ENCODE measurements at regions not wholly inside any gene's neighbourhood (a gene's known extent, or its start where the extent isn't known, plus 50 kb on each side); places are given as distances from the start of the nearest gene placed in this dataset.

- WGBS (ENCODE audit: insufficient coverage, low coverage, missing lambda C conversion rate) = 0% methylated on average over 1 of the region's 1 CpG
- Histone ChIP-seq H3K4me1 (replicated peaks in 1 of 2; ENCODE audit: control insufficient read depth in 2 of 2, insufficient read depth in 2 of 2, low read length in 2 of 2) (no peaks in the 10 kb centered on the region), H3K36me3 (ENCODE audit: control insufficient read depth, insufficient read depth, low read length) (no peaks in the 10 kb centered on the region), H3K27ac (ENCODE audit: extremely low read depth, low read depth, low read length) (no peak overlapping the region), H3K27me3 (ENCODE audit: control insufficient read depth in 2 of 2, insufficient read depth in 2 of 2, low read length in 2 of 2) (no peaks in the 10 kb centered on the region), H3K9me1 (ENCODE audit: control insufficient read depth, insufficient read depth, low read length) (no peaks in the 10 kb centered on the region), H3K79me2 (ENCODE audit: control insufficient read depth, insufficient read depth, low read length) (no peaks in the 10 kb centered on the region), H3K9ac (ENCODE audit: insufficient read depth in 1 of 2, low read depth in 2 of 2, low read length in 2 of 2) (no peak overlapping the region), H3K4me2 (ENCODE audit: insufficient read depth, low read length) (no peak overlapping the region), H2AFZ (ENCODE audit: low read depth, low read length) (no peak overlapping the region), H3K4me3 (no peak overlapping the region), H4K20me1 (replicated peaks; ENCODE audit: control insufficient read depth, insufficient read depth, low read length) (no peaks in the 10 kb centered on the region), H3K9me3 (replicated peaks; ENCODE audit: control insufficient read depth, insufficient read depth, low read depth, low read length) (no peaks in the 10 kb centered on the region)
- no peak for FAIRE-seq
- DNase-seq (ENCODE audit: extremely low read depth in 1 of 4, low spot score in 3 of 4) = no peak
- ChIA-PET POLR2A (no interaction called here), CTCF (ENCODE audit: low intra/inter-chr PET ratio) (no interaction called here)
- intact Hi-C loops (cut with micrococcal nuclease) = no loop called here
- ATAC-seq = no peak
- in situ Hi-C loops (cut with MboI) = no loop called here
- BruUV-seq (replicated peaks) = no TSS peak
- TF ChIP-seq PHB2 (IDR thresholded peaks at IDR 0.05; ENCODE audit: low read depth) = no peak
These were observed 640.1 kb upstream of the KLF12 start for GRCh38 chr13:74774264-74774663.

- Histone ChIP-seq H3K9me1 (ENCODE audit: control insufficient read depth, insufficient read depth, low read length) (no peaks in the 10 kb centered on the region), H2AFZ (ENCODE audit: low read depth, low read length) (no peak overlapping the region), H3K79me2 (ENCODE audit: control insufficient read depth, insufficient read depth, low read length) (no peaks in the 10 kb centered on the region), H3K4me3 (no peak overlapping the region), H3K9me3 (replicated peaks; ENCODE audit: control insufficient read depth, insufficient read depth, low read depth, low read length) (no peaks in the 10 kb centered on the region), H3K36me3 (ENCODE audit: control insufficient read depth, insufficient read depth, low read length) (no peaks in the 10 kb centered on the region), H3K27me3 (ENCODE audit: control insufficient read depth in 2 of 2, insufficient read depth in 2 of 2, low read length in 2 of 2) (no peaks in the 10 kb centered on the region), H3K9ac (ENCODE audit: insufficient read depth in 1 of 2, low read depth in 2 of 2, low read length in 2 of 2) (no peak overlapping the region), H3K27ac (ENCODE audit: extremely low read depth, low read depth, low read length) (no peak overlapping the region), H4K20me1 (replicated peaks; ENCODE audit: control insufficient read depth, insufficient read depth, low read length) (no peaks in the 10 kb centered on the region), H3K4me2 (ENCODE audit: insufficient read depth, low read length) (no peak overlapping the region), H3K4me1 (replicated peaks in 1 of 2; ENCODE audit: control insufficient read depth in 2 of 2, insufficient read depth in 2 of 2, low read length in 2 of 2) (no peaks in the 10 kb centered on the region)
- POLR2A ChIA-PET = no interaction called here
- 8% methylated on average over 1 of the region's 1 CpG for WGBS (ENCODE audit: insufficient coverage, low coverage, missing lambda C conversion rate)
- ATAC-seq (no peak), FAIRE-seq (no peak), DNase-seq (ENCODE audit: extremely low read depth in 1 of 4, low spot score in 3 of 4) (no peak)
- no TSS peak for BruUV-seq (replicated peaks)
- intact Hi-C loops (cut with micrococcal nuclease) (no loop called here), in situ Hi-C loops (cut with MboI) (no loop called here)
- CTCF ChIA-PET (ENCODE audit: low intra/inter-chr PET ratio) = no interaction called here
- TF ChIP-seq, protein P1, sequence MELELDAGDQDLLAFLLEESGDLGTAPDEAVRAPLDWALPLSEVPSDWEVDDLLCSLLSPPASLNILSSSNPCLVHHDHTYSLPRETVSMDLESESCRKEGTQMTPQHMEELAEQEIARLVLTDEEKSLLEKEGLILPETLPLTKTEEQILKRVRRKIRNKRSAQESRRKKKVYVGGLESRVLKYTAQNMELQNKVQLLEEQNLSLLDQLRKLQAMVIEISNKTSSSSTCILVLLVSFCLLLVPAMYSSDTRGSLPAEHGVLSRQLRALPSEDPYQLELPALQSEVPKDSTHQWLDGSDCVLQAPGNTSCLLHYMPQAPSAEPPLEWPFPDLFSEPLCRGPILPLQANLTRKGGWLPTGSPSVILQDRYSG (tag; conservative IDR thresholded peaks at IDR 0.05; ENCODE audit: low read depth) = no peak
- TF ChIP-seq RAD51 (IDR thresholded peaks at IDR 0.05; ENCODE audit: borderline replicate concordance, low read depth) (no peak), ZNF174 (CRISPR knock-in tag; IDR thresholded peaks at IDR 0.05) (no peak), ELK1 (CRISPR knock-in tag; IDR thresholded peaks at IDR 0.05) (no peak), NEUROD1 (IDR thresholded peaks at IDR 0.05; ENCODE audit: borderline replicate concordance, low read depth, low read length, partially characterized antibody) (no peak), ZC3H11A (IDR thresholded peaks at IDR 0.05; ENCODE audit: low read depth, low read length) (no peak), ZNF121 (CRISPR knock-in tag; conservative IDR thresholded peaks at IDR 0.05) (no peak), NCOA4 (IDR thresholded peaks at IDR 0.05; ENCODE audit: partially characterized antibody) (no peak), CGGBP1 (CRISPR knock-in tag; IDR thresholded peaks at IDR 0.05) (no peak), ZC3H4 (CRISPR knock-in tag; IDR thresholded peaks at IDR 0.05; ENCODE audit: borderline replicate concordance) (no peak), NR2F6 (CRISPR knock-in tag; IDR thresholded peaks at IDR 0.05) (no peak), ZBTB8A (IDR thresholded peaks at IDR 0.05; ENCODE audit: partially characterized antibody) (no peak), KAT7 (CRISPR knock-in tag; IDR thresholded peaks at IDR 0.05; ENCODE audit: borderline replicate concordance) (no peak), TRIM28 (IDR thresholded peaks at IDR 0.05) (no peak)
- TF ChIP-seq, protein P2, sequence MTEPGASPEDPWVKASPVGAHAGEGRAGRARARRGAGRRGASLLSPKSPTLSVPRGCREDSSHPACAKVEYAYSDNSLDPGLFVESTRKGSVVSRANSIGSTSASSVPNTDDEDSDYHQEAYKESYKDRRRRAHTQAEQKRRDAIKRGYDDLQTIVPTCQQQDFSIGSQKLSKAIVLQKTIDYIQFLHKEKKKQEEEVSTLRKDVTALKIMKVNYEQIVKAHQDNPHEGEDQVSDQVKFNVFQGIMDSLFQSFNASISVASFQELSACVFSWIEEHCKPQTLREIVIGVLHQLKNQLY (CRISPR knock-in tag; conservative IDR thresholded peaks at IDR 0.05) = no peak
These were observed 639.0 kb upstream of the KLF12 start for GRCh38 chr13:74773248-74773647.

Measured in K562 (cell line).